NB4 (cell line): ENCODE measurements at regions not wholly inside any gene's neighbourhood (a gene's known extent, or its start where the extent isn't known, plus 50 kb on each side); places are given as distances from the start of the nearest gene placed in this dataset.

ENCODE experiments used
- CTCF ChIP-seq: IDR thresholded peaks from one replicate; pipeline ENCODE4 v1.5.1; 2012; ENCODE audit warnings: low read depth, low read length
- MAX ChIP-seq: IDR thresholded peaks from 2 replicates; pipeline ENCODE4 v1.6.1; 2011; ENCODE audit warnings: low read depth, low read length

- TF ChIP-seq CTCF (no peak), MAX (no peak)
These were observed 287.4 kb upstream of the IRX4 start for GRCh38 chr5:2169850-2170760.
